IPS-15b (cell line): ENCODE measurements at regions not wholly inside any gene's neighbourhood (a gene's known extent, or its start where the extent isn't known, plus 50 kb on each side); places are given as distances from the start of the nearest gene placed in this dataset.

Experiments used
- H3K27me3 ChIP-seq: one replicate; pipeline ENCODE4 v1.6.1; 2013; ENCODE audit warnings: low read length; ENCODE audit not compliant: control insufficient read depth, insufficient read depth
- H3K36me3 ChIP-seq: one replicate; pipeline ENCODE4 v1.6.1; 2013; ENCODE audit warnings: low read length; ENCODE audit not compliant: control insufficient read depth, insufficient read depth
- H3K4me1 ChIP-seq: one replicate; pipeline ENCODE4 v1.6.1; 2013; ENCODE audit warnings: mild to moderate bottlenecking, low read length; ENCODE audit not compliant: control insufficient read depth, insufficient read depth
- H3K4me3 ChIP-seq: one replicate; pipeline ENCODE4 v1.5.1; 2013; ENCODE audit warnings: low read depth, low read length
- H3K9ac ChIP-seq: one replicate; pipeline ENCODE4 v1.6.1; 2013; ENCODE audit warnings: low read depth, mild to moderate bottlenecking, low read length
- H3K9me3 ChIP-seq: one replicate; pipeline ENCODE4 v1.6.1; 2013; ENCODE audit warnings: mild to moderate bottlenecking, low read length; ENCODE audit not compliant: control insufficient read depth, insufficient read depth

DNA sequence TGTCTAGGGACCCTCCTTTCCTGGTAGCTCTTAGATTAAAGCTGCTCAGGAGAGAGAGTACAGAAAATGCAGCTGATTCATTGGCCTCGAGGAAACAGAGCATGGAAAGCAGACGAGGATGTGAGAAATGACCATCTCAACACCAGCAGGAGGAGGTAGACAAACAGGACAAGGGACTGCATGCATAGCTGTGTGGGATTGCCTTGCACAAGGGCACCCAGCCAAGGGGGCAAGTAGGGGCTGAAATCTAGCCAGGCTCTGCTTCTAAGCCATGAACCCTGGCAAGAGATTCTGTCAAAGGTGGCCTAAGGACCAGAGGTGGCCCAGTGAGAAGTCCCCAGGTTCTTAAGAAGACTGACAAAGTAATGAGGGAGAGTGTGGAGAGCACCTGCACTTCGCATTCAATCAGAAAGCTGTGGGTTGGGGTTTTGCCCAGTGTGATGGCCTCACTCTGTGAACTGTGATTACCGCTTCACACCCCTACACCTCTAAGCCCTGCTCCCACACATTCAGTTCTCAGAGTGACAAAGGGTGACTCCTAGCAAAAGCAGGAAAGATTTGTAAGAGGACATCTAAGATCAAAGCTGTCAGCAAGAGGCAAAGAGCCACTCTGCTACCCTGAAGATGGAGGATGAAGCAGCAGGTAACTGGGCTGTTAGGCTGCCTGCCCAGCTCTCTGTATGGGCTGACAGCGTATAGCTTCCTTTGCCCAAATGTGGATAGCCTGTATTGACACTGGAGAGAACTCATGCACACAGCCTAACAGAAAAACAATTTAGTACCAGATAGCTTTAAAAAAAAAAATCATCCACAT is 151.3 kb upstream of the PELI1 start:
- H3K9me3 ChIP-seq, result no peaks in the 10 kb centered on the region
- H3K4me3 ChIP-seq, result no peak overlapping the region
- H3K27me3 ChIP-seq, result no peaks in the 10 kb centered on the region
- H3K4me1 ChIP-seq, result no peaks in the 10 kb centered on the region
- H3K36me3 ChIP-seq, result no peaks in the 10 kb centered on the region
- no peak overlapping the region for H3K9ac ChIP-seq

GRCh38 chr2:64296140-64296480 is 151.9 kb upstream of the PELI1 start:
- Histone ChIP-seq H3K9me3 (no peaks in the 10 kb centered on the region), H3K27me3 (no peaks in the 10 kb centered on the region), H3K4me3 (no peak overlapping the region), H3K36me3 (no peaks in the 10 kb centered on the region), H3K4me1 (no peaks in the 10 kb centered on the region), H3K9ac (no peak overlapping the region)

GRCh38 chr2:64296695-64297346 is 152.6 kb upstream of the PELI1 start:
- H3K4me3 ChIP-seq, result no peak overlapping the region
- no peaks in the 10 kb centered on the region for H3K36me3 ChIP-seq
- no peaks in the 10 kb centered on the region for H3K9me3 ChIP-seq
- H3K27me3 ChIP-seq, result no peaks in the 10 kb centered on the region
- no peaks in the 10 kb centered on the region for H3K4me1 ChIP-seq
- H3K9ac ChIP-seq, result no peak overlapping the region

- Histone ChIP-seq H3K9ac (no peak overlapping the region), H3K4me3 (no peak overlapping the region), H3K4me1 (no peaks in the 10 kb centered on the region), H3K9me3 (no peaks in the 10 kb centered on the region), H3K36me3 (no peaks in the 10 kb centered on the region), H3K27me3 (no peaks in the 10 kb centered on the region)
Observed at GRCh38 chr2:64298161-64298560, 153.9 kb upstream of the PELI1 start.

GRCh38 chr2:64300066-64300465 is 153.9 kb upstream of the LGALSL start:
- Histone ChIP-seq H3K4me1 (no peaks in the 10 kb centered on the region), H3K9ac (no peak overlapping the region), H3K4me3 (no peak overlapping the region), H3K27me3 (no peaks in the 10 kb centered on the region), H3K9me3 (no peaks in the 10 kb centered on the region), H3K36me3 (no peaks in the 10 kb centered on the region)

DNA sequence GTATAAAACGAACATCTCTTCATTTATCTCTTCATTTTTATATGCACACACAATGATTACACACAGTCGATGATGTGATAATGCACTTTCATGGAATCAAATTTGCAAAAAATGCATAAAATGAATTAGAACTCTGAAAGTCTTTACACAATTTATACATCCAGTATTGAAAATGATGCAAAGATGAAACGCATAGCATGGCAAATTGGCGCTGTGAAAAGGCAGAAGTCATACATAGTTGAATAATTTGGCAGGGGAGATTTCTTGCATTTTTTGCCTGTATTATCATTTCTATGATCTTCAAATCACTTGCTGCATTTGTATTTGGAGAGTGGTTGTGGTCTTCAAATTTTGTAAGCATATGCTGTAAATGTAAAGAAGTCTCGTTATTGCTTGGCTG is 150.7 kb upstream of the LGALSL start:
- no peak overlapping the region for H3K4me3 ChIP-seq
- no peak overlapping the region for H3K9ac ChIP-seq
- H3K36me3 ChIP-seq, result no peaks in the 10 kb centered on the region

DNA sequence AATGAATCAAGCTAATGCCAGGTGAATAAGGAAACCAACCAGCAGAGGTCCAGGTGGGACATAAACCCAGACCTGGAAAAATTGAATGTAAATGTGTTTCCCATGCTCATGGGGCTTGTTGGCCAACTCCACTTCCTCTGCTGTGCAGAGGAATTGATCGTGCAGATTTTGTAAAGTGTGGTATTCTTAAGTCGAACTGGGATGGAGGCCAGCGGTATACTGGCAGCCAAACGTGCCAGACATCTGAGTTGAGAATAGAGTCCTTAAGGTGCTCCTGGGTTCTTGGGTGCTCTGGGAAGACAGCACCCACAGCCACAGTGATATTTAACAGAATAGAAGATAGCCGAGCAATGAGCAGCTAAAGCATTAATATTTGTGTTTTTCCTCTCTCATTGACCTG is 146.5 kb upstream of the LGALSL start:
- Histone ChIP-seq H3K9ac (no peak overlapping the region), H3K27me3 (no peaks in the 10 kb centered on the region), H3K9me3 (no peaks in the 10 kb centered on the region), H3K4me1 (peaks cover 9% of the 10 kb centered on the region), H3K4me3 (no peak overlapping the region), H3K36me3 (no peaks in the 10 kb centered on the region)

More for the DNA sequence above, 150.7 kb upstream of the LGALSL start:
- H3K9me3 ChIP-seq, result no peaks in the 10 kb centered on the region
- no peaks in the 10 kb centered on the region for H3K4me1 ChIP-seq
- no peaks in the 10 kb centered on the region for H3K27me3 ChIP-seq

- H3K9ac ChIP-seq, result no peak overlapping the region
Observed at GRCh38 chr2:64311191-64311910, 142.6 kb upstream of the LGALSL start.

GRCh38 chr2:64311948-64312621 is 141.9 kb upstream of the LGALSL start:
- Histone ChIP-seq H3K4me3 (no peak overlapping the region), H3K4me1 (peaks cover 12% of the 10 kb centered on the region), H3K27me3 (peaks cover 4% of the 10 kb centered on the region), H3K9ac (no peak overlapping the region), H3K9me3 (no peaks in the 10 kb centered on the region), H3K36me3 (no peaks in the 10 kb centered on the region)

More at GRCh38 chr2:64311191-64311910, 142.6 kb upstream of the LGALSL start:
- Histone ChIP-seq H3K36me3 (no peaks in the 10 kb centered on the region), H3K9me3 (no peaks in the 10 kb centered on the region), H3K27me3 (peaks cover 4% of the 10 kb centered on the region), H3K4me1 (peaks cover 12% of the 10 kb centered on the region), H3K4me3 (no peak overlapping the region)

DNA sequence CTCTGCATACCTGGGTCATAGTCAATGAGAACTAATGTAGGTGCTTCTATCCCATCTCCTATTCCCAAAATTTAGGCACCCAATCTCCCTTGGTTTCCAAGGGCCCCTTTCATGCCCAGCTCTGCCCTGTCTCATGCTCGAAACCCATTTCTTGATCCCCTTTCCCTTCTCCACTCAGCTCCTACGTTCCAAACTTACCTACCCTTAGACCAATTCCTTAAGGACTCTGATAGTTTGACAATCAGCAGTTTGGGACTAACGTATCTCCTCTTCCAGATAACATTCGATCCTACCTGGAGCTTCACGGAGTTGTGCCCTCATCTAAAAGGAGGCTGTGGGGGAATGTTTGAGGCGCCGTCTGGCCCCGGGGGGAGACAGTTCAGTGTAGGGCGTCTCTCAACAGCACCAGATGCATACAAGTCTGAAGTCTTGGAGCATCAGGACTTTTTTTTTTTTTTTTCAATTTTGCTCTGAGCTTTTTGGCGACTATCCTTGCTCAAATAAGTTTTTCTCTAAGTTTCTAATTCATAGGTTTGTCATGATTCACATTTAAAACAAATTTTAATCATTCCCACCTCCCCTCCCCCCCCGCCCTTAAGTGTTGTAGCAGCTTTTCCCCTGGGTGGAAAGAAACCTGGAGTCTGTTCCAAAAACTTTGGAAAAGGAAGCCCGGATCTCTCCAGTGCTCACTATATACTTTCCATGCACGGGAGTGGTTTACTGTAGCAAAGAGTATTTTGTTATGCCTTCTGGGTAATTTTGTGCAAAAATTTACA is 141.2 kb upstream of the LGALSL start:
- H3K27me3 ChIP-seq, result peaks cover 4% of the 10 kb centered on the region

DNA sequence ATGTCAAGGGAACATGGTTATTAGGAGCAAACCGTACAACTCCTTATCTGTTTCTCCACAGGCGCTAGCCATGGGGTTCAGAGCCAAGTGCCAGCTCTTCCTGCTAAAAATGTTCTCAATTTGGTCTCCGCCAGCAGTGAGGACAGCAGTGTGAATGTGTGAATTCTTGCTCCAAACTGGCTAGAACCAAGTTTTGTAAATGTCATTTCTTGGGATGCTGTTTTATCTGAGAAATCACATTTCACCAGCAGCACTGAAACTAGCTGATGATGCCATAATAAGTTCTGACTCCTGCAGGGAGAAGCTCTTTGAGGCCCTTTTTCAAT is 140.6 kb upstream of the LGALSL start:
- H3K9me3 ChIP-seq, result no peaks in the 10 kb centered on the region
- H3K4me1 ChIP-seq, result peaks cover 12% of the 10 kb centered on the region
- no peak overlapping the region for H3K9ac ChIP-seq
- H3K27me3 ChIP-seq, result peaks cover 4% of the 10 kb centered on the region
- H3K36me3 ChIP-seq, result no peaks in the 10 kb centered on the region
- no peak overlapping the region for H3K4me3 ChIP-seq

More for the DNA sequence above, 141.2 kb upstream of the LGALSL start:
- H3K9me3 ChIP-seq, result no peaks in the 10 kb centered on the region
- H3K4me1 ChIP-seq, result peaks cover 12% of the 10 kb centered on the region
- no peaks in the 10 kb centered on the region for H3K36me3 ChIP-seq
- no peak overlapping the region for H3K9ac ChIP-seq
- no peak overlapping the region for H3K4me3 ChIP-seq
